ENCODE measurements at regions not wholly inside any gene's neighbourhood (a gene's known extent, or its start where the extent isn't known, plus 50 kb on each side); places are given as distances from the start of the nearest gene placed in this dataset.

DNA sequence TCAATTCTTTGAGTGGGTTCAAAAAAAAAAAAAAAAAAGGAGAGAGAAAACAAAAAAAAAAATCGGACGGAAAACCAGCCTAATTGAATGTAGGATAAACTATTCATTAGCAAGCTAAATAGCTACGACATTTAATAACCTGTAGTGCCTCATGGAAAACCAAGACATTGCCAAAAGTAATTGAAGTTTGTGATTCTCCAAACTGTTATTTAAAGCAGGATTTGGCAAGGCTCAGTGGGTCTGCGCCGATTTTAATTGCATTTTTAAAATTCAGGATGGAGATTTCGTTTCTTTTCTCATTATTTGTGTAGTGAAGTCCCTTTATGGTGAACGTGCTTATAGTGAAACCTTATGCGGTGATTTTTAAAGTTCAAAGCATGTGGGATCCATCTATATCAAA, 127.2 kb upstream of the NFIB start:
- TF ChIP-seq CTCF (IDR thresholded peaks at IDR 0.05; ENCODE audit: insufficient read depth, low read length) (no peak), REST (IDR thresholded peaks at IDR 0.05; ENCODE audit: insufficient replicate concordance, low read depth) (no peak), POLR2AphosphoS5 (IDR thresholded peaks at IDR 0.05; ENCODE audit: low read depth) (no peak)

Data from HL-60 (cell line).